Loucy (cell line): ENCODE measurements at regions not wholly inside any gene's neighbourhood (a gene's known extent, or its start where the extent isn't known, plus 50 kb on each side); places are given as distances from the start of the nearest gene placed in this dataset.

Source experiments
- H2AFZ ChIP-seq: fragments of 200-600 bp; sonication (generic); 2 replicates; pipeline ENCODE4 v1.6.0; 2016; ENCODE audit warnings: antibody characterized with exemption, mild to moderate bottlenecking, low read length, moderate library complexity
- H3F3A ChIP-seq: fragments of 200-600 bp; 2 replicates; pipeline ENCODE4 v1.6.0; 2016; ENCODE audit warnings: antibody characterized with exemption, low read depth, mild to moderate bottlenecking
- H3K27me3 ChIP-seq: fragments of 200-600 bp; sonication (generic); 2 replicates; pipeline ENCODE4 v1.6.1; 2014; ENCODE audit warnings: low read length, mild to moderate bottlenecking; ENCODE audit not compliant: insufficient read depth, poor library complexity, severe bottlenecking
- H3K36me3 ChIP-seq: fragments of 200-600 bp; sonication (generic); 2 replicates; pipeline ENCODE4 v1.6.1; 2016; ENCODE audit warnings: low read length; ENCODE audit not compliant: insufficient read depth
- H3K4me1 ChIP-seq: fragments of 200-600 bp; sonication (generic); 2 replicates; pipeline ENCODE4 v1.5.1; 2014; ENCODE audit warnings: low read length, mild to moderate bottlenecking; ENCODE audit not compliant: insufficient read depth, poor library complexity, severe bottlenecking
- H3K4me2 ChIP-seq: fragments of 200-600 bp; sonication (generic); 2 replicates; pipeline ENCODE4 v1.6.0; 2014; ENCODE audit warnings: antibody characterized with exemption, low read length, low read depth, mild to moderate bottlenecking; ENCODE audit not compliant: poor library complexity, severe bottlenecking
- H3K4me3 ChIP-seq: fragments of 200-600 bp; sonication (generic); 2 replicates; pipeline ENCODE4 v1.5.1; 2014; ENCODE audit warnings: low read length, mild to moderate bottlenecking, mixed read lengths; ENCODE audit not compliant: poor library complexity, severe bottlenecking
- H3K79me2 ChIP-seq: fragments of 200-600 bp; sonication (generic); 2 replicates; pipeline ENCODE4 v1.6.1; 2014; ENCODE audit warnings: low read length; ENCODE audit not compliant: insufficient read depth
- H3K9ac ChIP-seq: fragments of 200-600 bp; sonication (generic); 2 replicates; pipeline ENCODE4 v1.6.0; 2014; ENCODE audit warnings: mild to moderate bottlenecking, low read depth, low read length, moderate library complexity; ENCODE audit not compliant: poor library complexity, severe bottlenecking
- H3K9me2 ChIP-seq: fragments of 200-600 bp; sonication (generic); replicated peaks from 2 replicates; pipeline ENCODE4 v1.6.1; 2016; ENCODE audit warnings: low read depth, low read length, mixed read lengths
- H3K9me3 ChIP-seq: fragments of 200-600 bp; sonication (generic); 2 replicates; pipeline ENCODE4 v1.6.1; 2014; ENCODE audit warnings: mild to moderate bottlenecking, antibody characterized with exemption, low read length, low read depth; ENCODE audit not compliant: insufficient read depth
- H4K20me1 ChIP-seq: fragments of 200-600 bp; sonication (generic); 2 replicates; pipeline ENCODE4 v1.6.0; 2014; ENCODE audit warnings: antibody characterized with exemption, low read length, mild to moderate bottlenecking; ENCODE audit not compliant: insufficient read depth, poor library complexity, severe bottlenecking
- EZH2phosphoT487 ChIP-seq: fragments of 200-600 bp; IDR thresholded peaks from 2 replicates; pipeline ENCODE4 v1.6.1; 2018; ENCODE audit warnings: antibody characterized with exemption, mild to moderate bottlenecking, moderate library complexity, borderline replicate concordance
- TF ChIP-seq, protein P1 (sequence below): fragments of 200-600 bp; sonication (generic); conservative IDR thresholded peaks from 2 replicates; pipeline ENCODE4 v1.5.1; 2014; ENCODE audit warnings: mild to moderate bottlenecking, antibody characterized with exemption, low read length

DNA sequence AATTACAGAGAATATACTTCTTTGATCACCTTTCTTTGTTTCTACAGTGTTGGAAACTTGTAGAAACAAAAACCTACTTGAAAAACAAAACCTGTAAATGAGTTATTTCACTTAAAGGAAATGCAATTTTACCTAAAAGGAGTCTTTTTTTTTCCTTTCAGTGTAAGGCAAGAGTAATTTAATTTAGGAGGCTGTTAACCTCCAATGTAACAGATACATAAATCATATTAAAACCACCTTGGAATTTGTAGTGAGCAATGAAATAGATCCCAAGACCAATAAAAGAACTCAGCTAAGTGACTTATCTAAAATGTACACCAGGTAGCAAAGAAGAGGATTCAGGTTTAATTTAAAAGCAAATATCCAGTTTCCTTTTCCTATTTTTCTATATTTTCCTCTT is 524.8 kb downstream of the CSNK1G3 start:
- Histone ChIP-seq H3K27me3 (no peaks in the 10 kb centered on the region), H3K79me2 (no peaks in the 10 kb centered on the region), H2AFZ (no peak overlapping the region), H4K20me1 (no peaks in the 10 kb centered on the region), H3K36me3 (no peaks in the 10 kb centered on the region), H3K9me2 (no peaks in the 10 kb centered on the region), H3K9me3 (no peaks in the 10 kb centered on the region), H3F3A (no peaks in the 10 kb centered on the region), H3K9ac (no peak overlapping the region), H3K4me2 (no peak overlapping the region), H3K4me3 (no peak overlapping the region), H3K4me1 (no peaks in the 10 kb centered on the region)
- no peak for TF ChIP-seq EZH2phosphoT487

DNA sequence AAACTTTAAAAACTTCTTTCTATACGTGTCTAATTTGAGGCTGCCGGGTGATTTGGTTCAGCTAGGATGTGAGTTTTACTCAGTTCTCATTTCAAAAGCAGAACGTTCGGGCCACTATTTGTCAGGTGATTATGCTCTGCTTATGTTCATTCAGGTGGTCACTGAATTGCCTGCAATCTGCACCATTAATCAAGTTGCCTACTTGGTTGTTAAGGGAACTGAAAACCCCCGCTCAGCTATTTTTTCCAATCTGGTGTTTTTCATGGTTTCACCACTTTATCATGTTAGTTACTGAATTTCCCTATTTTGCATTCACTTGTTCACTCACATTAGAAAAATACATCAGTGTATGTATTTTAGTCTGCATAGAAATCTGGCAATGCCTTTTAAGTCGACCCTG is 523.0 kb downstream of the CSNK1G3 start:
- H3K4me2 ChIP-seq, result no peak overlapping the region
- H2AFZ ChIP-seq, result no peak overlapping the region
- no peaks in the 10 kb centered on the region for H3K9me3 ChIP-seq
- no peak overlapping the region for H3K9ac ChIP-seq
- TF ChIP-seq EZH2phosphoT487, result no peak
- TF ChIP-seq, protein P1, sequence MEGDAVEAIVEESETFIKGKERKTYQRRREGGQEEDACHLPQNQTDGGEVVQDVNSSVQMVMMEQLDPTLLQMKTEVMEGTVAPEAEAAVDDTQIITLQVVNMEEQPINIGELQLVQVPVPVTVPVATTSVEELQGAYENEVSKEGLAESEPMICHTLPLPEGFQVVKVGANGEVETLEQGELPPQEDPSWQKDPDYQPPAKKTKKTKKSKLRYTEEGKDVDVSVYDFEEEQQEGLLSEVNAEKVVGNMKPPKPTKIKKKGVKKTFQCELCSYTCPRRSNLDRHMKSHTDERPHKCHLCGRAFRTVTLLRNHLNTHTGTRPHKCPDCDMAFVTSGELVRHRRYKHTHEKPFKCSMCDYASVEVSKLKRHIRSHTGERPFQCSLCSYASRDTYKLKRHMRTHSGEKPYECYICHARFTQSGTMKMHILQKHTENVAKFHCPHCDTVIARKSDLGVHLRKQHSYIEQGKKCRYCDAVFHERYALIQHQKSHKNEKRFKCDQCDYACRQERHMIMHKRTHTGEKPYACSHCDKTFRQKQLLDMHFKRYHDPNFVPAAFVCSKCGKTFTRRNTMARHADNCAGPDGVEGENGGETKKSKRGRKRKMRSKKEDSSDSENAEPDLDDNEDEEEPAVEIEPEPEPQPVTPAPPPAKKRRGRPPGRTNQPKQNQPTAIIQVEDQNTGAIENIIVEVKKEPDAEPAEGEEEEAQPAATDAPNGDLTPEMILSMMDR, result no peak
- no peaks in the 10 kb centered on the region for H4K20me1 ChIP-seq
- H3K4me1 ChIP-seq, result no peaks in the 10 kb centered on the region
- no peaks in the 10 kb centered on the region for H3K79me2 ChIP-seq
- H3K4me3 ChIP-seq, result no peak overlapping the region
- H3K36me3 ChIP-seq, result no peaks in the 10 kb centered on the region
- no peaks in the 10 kb centered on the region for H3K27me3 ChIP-seq
- no peaks in the 10 kb centered on the region for H3K9me2 ChIP-seq
- no peaks in the 10 kb centered on the region for H3F3A ChIP-seq

DNA sequence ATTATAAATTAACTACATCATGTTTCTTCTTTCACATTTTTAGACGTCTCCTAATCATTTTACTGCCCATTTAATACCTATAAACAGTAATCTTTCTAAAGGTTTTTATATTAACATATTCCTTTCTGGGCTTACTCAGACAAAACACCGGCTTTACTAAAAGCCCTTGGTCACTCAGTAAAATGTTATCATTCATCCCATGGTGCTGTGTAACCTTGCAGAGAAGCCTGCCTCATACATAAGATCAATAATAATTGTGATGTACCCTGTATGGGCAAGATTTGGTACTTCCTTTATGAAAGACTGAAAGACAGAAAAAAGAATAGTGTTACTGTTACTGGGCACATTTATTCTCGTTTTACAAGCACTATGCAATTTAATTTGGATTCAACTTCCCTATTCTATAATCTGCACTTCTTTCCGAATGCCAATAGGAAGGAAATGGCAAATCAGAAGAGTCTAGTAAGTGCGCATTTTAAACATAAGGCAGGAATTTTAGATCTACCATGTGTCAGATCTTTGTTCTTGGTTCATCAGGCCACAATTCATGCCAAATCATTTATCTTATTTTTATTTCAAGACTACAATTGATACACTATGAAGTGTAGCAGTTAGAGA is 522.2 kb downstream of the CSNK1G3 start:
- Histone ChIP-seq H2AFZ (no peak overlapping the region), H3K4me2 (no peak overlapping the region), H4K20me1 (no peaks in the 10 kb centered on the region), H3K9me3 (no peaks in the 10 kb centered on the region), H3K36me3 (no peaks in the 10 kb centered on the region), H3F3A (no peaks in the 10 kb centered on the region), H3K9ac (no peak overlapping the region), H3K4me1 (no peaks in the 10 kb centered on the region), H3K79me2 (no peaks in the 10 kb centered on the region), H3K9me2 (no peaks in the 10 kb centered on the region), H3K27me3 (no peaks in the 10 kb centered on the region), H3K4me3 (no peak overlapping the region)
- TF ChIP-seq, protein P1, result no peak
- TF ChIP-seq EZH2phosphoT487, result no peak

DNA sequence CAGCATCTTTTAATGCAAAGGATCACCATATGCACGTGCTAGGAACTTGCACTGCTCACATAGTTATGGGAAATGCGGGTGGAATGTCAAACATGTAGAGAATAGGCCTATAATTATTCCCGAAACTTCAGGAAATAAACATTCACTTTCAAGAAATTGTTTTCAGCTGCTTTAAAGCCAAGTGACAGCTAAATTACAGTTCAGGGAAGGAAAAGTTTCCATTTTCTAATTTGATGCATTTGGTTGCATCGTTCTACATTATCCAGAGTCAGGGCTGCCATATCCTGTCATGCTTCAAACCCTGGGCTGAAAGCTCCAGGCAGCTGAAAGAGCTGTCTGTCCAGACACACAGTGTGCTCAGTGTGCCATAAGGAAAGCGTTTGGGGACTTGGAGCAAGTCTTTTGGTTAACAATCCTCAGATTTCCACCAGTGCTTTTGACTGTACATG is 518.1 kb downstream of the CSNK1G3 start:
- H3K9me3 ChIP-seq, result no peaks in the 10 kb centered on the region
- H3F3A ChIP-seq, result no peaks in the 10 kb centered on the region
- H3K4me3 ChIP-seq, result no peak overlapping the region
- H4K20me1 ChIP-seq, result no peaks in the 10 kb centered on the region
- no peak overlapping the region for H3K9ac ChIP-seq
- H3K79me2 ChIP-seq, result no peaks in the 10 kb centered on the region
- H3K36me3 ChIP-seq, result no peaks in the 10 kb centered on the region
- TF ChIP-seq, protein P1, result no peak
- no peak for TF ChIP-seq EZH2phosphoT487
- H3K9me2 ChIP-seq, result no peaks in the 10 kb centered on the region
- H3K27me3 ChIP-seq, result no peaks in the 10 kb centered on the region
- no peaks in the 10 kb centered on the region for H3K4me1 ChIP-seq
- H2AFZ ChIP-seq, result no peak overlapping the region
- H3K4me2 ChIP-seq, result no peak overlapping the region
